B cell (primary cell): ENCODE measurements at regions not wholly inside any gene's neighbourhood (a gene's known extent, or its start where the extent isn't known, plus 50 kb on each side); places are given as distances from the start of the nearest gene placed in this dataset.

Experiments
- ATAC-seq: fragments of 200-7000 bp; cut with Tn5 transposase; one replicate; pipeline ENCODE4 v1.10.0; 2021; ENCODE audit warnings: low read depth, mild to moderate bottlenecking, moderate number of reproducible peaks, moderate library complexity
- CTCF ChIA-PET: fragments of 350-600 bp; sonication (Branson Sonifier 250); formaldehyde crosslinking; loops from one replicate; lab custom pipeline; 2021; ENCODE audit warnings: antibody characterized with exemption, inconsistent platforms; lab: Charles Lee
- POLR2A ChIA-PET: fragments of 350-600 bp; sonication (Branson Sonifier 250); formaldehyde crosslinking; loops from one replicate; lab custom pipeline; 2021; ENCODE audit warnings: antibody characterized with exemption; lab: Charles Lee
- DNase-seq: peaks from one replicate; pipeline ENCODE4 v3.0.0; 2013
- H2AFZ ChIP-seq: 2 replicates; pipeline ENCODE4 v1.6.1; 2012; ENCODE audit warnings: mild to moderate bottlenecking, low read depth, low read length; ENCODE audit not compliant: insufficient read depth, poor library complexity, severe bottlenecking
- H3K27ac ChIP-seq, 2 donors: 1 replicate in 1 of 2; 2 replicates in 1 of 2; pipeline ENCODE4 v1.5.1; 2012 to 2013; ENCODE audit warnings: low read length in 2 of 2, mild to moderate bottlenecking in 2 of 2, moderate library complexity in 1 of 2
- H3K27me3 ChIP-seq, 4 experiments: fragments of 200-600 bp in 1 of 4; sonication (generic) in 1 of 4; replicated peaks in 1 of 4; 1 replicate in 2 of 4; 2 replicates in 2 of 4; pipeline versions ENCODE4 v1.6.1 to v1.7.0; 2013 to 2016; ENCODE audit warnings: low read length in 3 of 4, mild to moderate bottlenecking in 2 of 4, mixed read lengths in 1 of 4, moderate library complexity in 1 of 4; ENCODE audit not compliant: insufficient read depth in 4 of 4, control insufficient read depth in 3 of 4; ENCODE audit errors: control extremely low read depth in 1 of 4
- H3K36me3 ChIP-seq, 2 experiments: replicated peaks in 1 of 2; 1 replicate in 1 of 2; 2 replicates in 1 of 2; pipeline versions ENCODE4 v1.6.1 to v1.7.1; 2013; ENCODE audit warnings: low read length in 1 of 2; ENCODE audit not compliant: insufficient read depth in 2 of 2, control insufficient read depth in 1 of 2; ENCODE audit errors: control extremely low read depth in 1 of 2, extremely low read depth in 1 of 2
- H3K4me1 ChIP-seq, 2 donors: fragments of 200-600 bp in 1 of 2; sonication (generic) in 1 of 2; 1 replicate in 1 of 2; 2 replicates in 1 of 2; pipeline versions ENCODE4 v1.5.1 to v1.6.1; 2013 to 2017; ENCODE audit warnings: low read length in 2 of 2; ENCODE audit not compliant: control insufficient read depth in 2 of 2, insufficient read depth in 2 of 2
- H3K4me2 ChIP-seq: replicated peaks from 2 replicates; pipeline ENCODE3; 2012; ENCODE audit warnings: mild to moderate bottlenecking, low read depth, low read length; ENCODE audit not compliant: poor library complexity, severe bottlenecking
- H3K4me3 ChIP-seq, 5 experiments: fragments of 200-600 bp in 1 of 5; sonication (generic) in 1 of 5; 1 replicate in 3 of 5; 2 replicates in 2 of 5; pipeline versions ENCODE4 v1.5.1 to v1.7.0; 2011 to 2016; ENCODE audit warnings: low read length in 4 of 5, mild to moderate bottlenecking in 4 of 5, low read depth in 2 of 5, control low read depth in 1 of 5, moderate library complexity in 1 of 5; ENCODE audit not compliant: insufficient read depth in 1 of 5; ENCODE audit errors: control extremely low read depth in 1 of 5, extremely low read depth in 1 of 5
- H3K79me2 ChIP-seq: fragments of 200-600 bp; sonication (generic); one replicate; pipeline ENCODE4 v1.6.0; 2016; ENCODE audit warnings: low read length; ENCODE audit not compliant: control insufficient read depth, insufficient read depth
- H3K9ac ChIP-seq: fragments of 200-600 bp; sonication (generic); 2 replicates; pipeline ENCODE4 v1.6.1; 2017; ENCODE audit warnings: mild to moderate bottlenecking, low read length, moderate library complexity
- H3K9me3 ChIP-seq, 3 donors: one replicate each; pipeline versions ENCODE4 v1.6.1 to v1.7.1; 2013; ENCODE audit warnings: low read length in 2 of 3; ENCODE audit not compliant: control insufficient read depth in 2 of 3, insufficient read depth in 1 of 3; ENCODE audit errors: control extremely low read depth in 1 of 3
- H4K20me1 ChIP-seq: 2 replicates; pipeline ENCODE4 v1.6.0; 2012; ENCODE audit warnings: mild to moderate bottlenecking, low read length; ENCODE audit not compliant: insufficient read depth, control insufficient read depth, poor library complexity, severe bottlenecking
- H3K27ac Mint-ChIP-seq: one replicate; pipeline ENCODE4 v1.8.0; 2021; ENCODE audit warnings: mixed read lengths
- H3K27me3 Mint-ChIP-seq: one replicate; pipeline ENCODE4 v1.8.0; 2021; ENCODE audit warnings: mixed read lengths
- H3K4me1 Mint-ChIP-seq: one replicate; pipeline ENCODE4 v1.8.0; 2021; ENCODE audit warnings: mixed read lengths
- H3K4me3 Mint-ChIP-seq: one replicate; pipeline ENCODE4 v1.8.0; 2021; ENCODE audit warnings: mixed read lengths
- H3K9me3 Mint-ChIP-seq: one replicate; pipeline ENCODE4 v1.8.0; 2022; ENCODE audit warnings: mixed read lengths; ENCODE audit not compliant: insufficient read depth
- CTCF ChIP-seq: fragments of 200-600 bp; IDR thresholded peaks from one replicate; pipeline ENCODE4 v1.8.0; 2022; ENCODE audit warnings: antibody characterized with exemption, mild to moderate bottlenecking
- EZH2 ChIP-seq: IDR thresholded peaks from 2 replicates; pipeline ENCODE4 v1.6.1; 2012; ENCODE audit warnings: borderline replicate concordance, low read depth, mild to moderate bottlenecking, moderate library complexity, low read length; ENCODE audit not compliant: insufficient read depth, poor library complexity, severe bottlenecking
- WGBS: methylation state at CpG from one replicate; pipeline ENCODE4 v1.1.5; 2013; ENCODE audit warnings: missing lambda C conversion rate; ENCODE audit not compliant: insufficient coverage; 5-methylcytosine and 5-hydroxymethylcytosine counted together
- intact Hi-C: fragments of 100-400 bp; cut with micrococcal nuclease; formaldehyde crosslinking; loops from one replicate; pipeline ENCODE4 v1.10.0; 2022

- Histone ChIP-seq H3K36me3 (no peaks in the 10 kb centered on the region), H3K27ac (no peak overlapping the region), H3K4me2 (no peak overlapping the region), H4K20me1 (no peaks in the 10 kb centered on the region), H3K4me1 (no peaks in the 10 kb centered on the region), H3K9me3 (no peaks in the 10 kb centered on the region), H3K4me3 (no peak overlapping the region), H3K9ac (no peak overlapping the region), H2AFZ (no peak overlapping the region), H3K27me3 (peaks cover 0 to 3% (median 0%) of the 10 kb centered on the region in 4 experiments), H3K79me2 (no peaks in the 10 kb centered on the region)
- ChIA-PET POLR2A (no interaction called here), CTCF (no interaction called here)
- Mint-ChIP-seq H3K4me3 (no peak overlapping the region), H3K27ac (no peak overlapping the region), H3K27me3 (peaks cover 28% of the 10 kb centered on the region), H3K9me3 (no peaks in the 10 kb centered on the region), H3K4me1 (no peaks in the 10 kb centered on the region)
- no peak for ATAC-seq
- no peak for TF ChIP-seq EZH2
- WGBS: 82% methylated on average over 3 of the region's 5 CpGs
- no peak for DNase-seq
- intact Hi-C loops: no loop called here
Observed at GRCh38 chr1:30523055-30524020, 200.0 kb downstream of the MATN1 start.

- CTCF ChIA-PET: no interaction called here
Observed at GRCh38 chr1:30522031-30523004, 201.1 kb downstream of the MATN1 start.

More at GRCh38 chr1:30522031-30523004, 201.1 kb downstream of the MATN1 start:
- DNase-seq: no peak
- Mint-ChIP-seq H3K4me3 (no peak overlapping the region), H3K9me3 (no peaks in the 10 kb centered on the region), H3K4me1 (no peaks in the 10 kb centered on the region), H3K27ac (no peak overlapping the region), H3K27me3 (peaks cover 26% of the 10 kb centered on the region)
- no peak for ATAC-seq
- no peak overlapping the region for H2AFZ ChIP-seq
- no peaks in the 10 kb centered on the region for H4K20me1 ChIP-seq
- 76% methylated on average over 17 of the region's 17 CpGs for WGBS
- H3K27me3 ChIP-seq: peaks cover 0 to 3% (median 0%) of the 10 kb centered on the region in 4 experiments
- no peaks in the 10 kb centered on the region for H3K4me1 ChIP-seq
- H3K4me2 ChIP-seq: no peak overlapping the region
- TF ChIP-seq CTCF: no peak
- TF ChIP-seq EZH2: no peak
- no peak overlapping the region for H3K27ac ChIP-seq
- POLR2A ChIA-PET: no interaction called here
- H3K4me3 ChIP-seq: no peak overlapping the region
- no peak overlapping the region for H3K9ac ChIP-seq
- no peaks in the 10 kb centered on the region for H3K36me3 ChIP-seq
- H3K79me2 ChIP-seq: no peaks in the 10 kb centered on the region
- intact Hi-C loops: no loop called here
- no peaks in the 10 kb centered on the region for H3K9me3 ChIP-seq
